Hepatic stellate cell (primary cell): ENCODE measurements at regions not wholly inside any gene's neighbourhood (a gene's known extent, or its start where the extent isn't known, plus 50 kb on each side); places are given as distances from the start of the nearest gene placed in this dataset.
"Not testable (repeated sequence)": the region's sequence is repeated elsewhere in the genome, so short reads cannot be mapped to it uniquely, and the experiment has no call there.

Experiments used
- DNase-seq: peaks from one replicate; pipeline ENCODE4 v3.0.0; 2011; ENCODE audit warnings: low spot score

DNA sequence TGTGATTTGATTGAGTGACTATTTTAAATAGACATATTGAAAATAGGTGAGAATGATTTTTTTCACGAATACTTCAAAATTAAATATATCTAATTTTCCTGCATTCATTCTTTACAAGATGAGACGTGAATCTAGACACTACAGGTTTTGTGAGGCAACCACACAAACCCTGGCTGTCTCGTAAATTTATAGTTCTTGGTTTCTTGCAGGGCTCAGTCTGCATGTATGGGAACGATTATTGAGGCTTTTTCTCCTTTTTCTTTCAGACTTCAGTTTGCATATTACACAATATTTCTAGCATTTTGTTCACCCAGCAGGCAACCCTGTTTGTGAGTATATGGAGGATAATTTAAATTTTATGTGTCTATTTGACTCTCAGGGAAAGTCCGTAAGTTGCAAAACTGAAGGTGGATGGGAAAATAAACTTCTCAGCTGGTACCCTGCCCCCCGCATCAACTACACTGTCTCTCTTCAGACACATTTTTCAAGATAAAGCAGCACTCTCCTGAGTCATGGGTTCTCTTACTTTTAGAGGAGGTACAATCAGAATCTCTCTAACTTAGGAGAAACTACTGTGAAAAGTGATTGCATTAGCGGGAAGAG is 1349.3 kb downstream of the GRIK2 start:
- DNase-seq = no peak

GRCh38 chr6:102742028-102742427 is 1348.5 kb downstream of the GRIK2 start:
- no peak for DNase-seq

DNA sequence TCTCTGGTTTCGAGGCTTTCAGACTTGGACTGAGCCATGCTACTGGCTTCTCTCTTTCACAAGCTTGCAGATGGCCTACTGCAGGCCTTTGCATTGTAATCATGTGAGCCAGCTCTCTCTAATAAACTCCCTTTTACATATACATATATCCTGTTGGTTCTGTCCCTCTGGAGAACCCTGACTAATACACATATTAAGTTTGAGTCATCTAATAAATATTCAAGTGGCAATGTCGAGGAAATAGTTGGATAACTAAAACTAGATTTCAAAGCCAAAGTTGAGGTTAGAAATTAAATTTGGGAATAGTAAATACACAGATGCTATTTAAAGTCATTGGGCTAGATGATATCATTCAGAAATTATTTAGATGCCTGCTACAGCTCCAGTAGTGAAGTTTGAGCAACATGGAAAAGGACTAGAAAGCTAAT is 1343.4 kb downstream of the GRIK2 start:
- DNase-seq = peak; percentile 42

- no peak for DNase-seq
Measured at GRCh38 chr6:102732898-102733297, 1339.4 kb downstream of the GRIK2 start.

- DNase-seq = not testable (repeated sequence)
Measured at GRCh38 chr6:102722086-102722485, 1328.6 kb downstream of the GRIK2 start.

DNA sequence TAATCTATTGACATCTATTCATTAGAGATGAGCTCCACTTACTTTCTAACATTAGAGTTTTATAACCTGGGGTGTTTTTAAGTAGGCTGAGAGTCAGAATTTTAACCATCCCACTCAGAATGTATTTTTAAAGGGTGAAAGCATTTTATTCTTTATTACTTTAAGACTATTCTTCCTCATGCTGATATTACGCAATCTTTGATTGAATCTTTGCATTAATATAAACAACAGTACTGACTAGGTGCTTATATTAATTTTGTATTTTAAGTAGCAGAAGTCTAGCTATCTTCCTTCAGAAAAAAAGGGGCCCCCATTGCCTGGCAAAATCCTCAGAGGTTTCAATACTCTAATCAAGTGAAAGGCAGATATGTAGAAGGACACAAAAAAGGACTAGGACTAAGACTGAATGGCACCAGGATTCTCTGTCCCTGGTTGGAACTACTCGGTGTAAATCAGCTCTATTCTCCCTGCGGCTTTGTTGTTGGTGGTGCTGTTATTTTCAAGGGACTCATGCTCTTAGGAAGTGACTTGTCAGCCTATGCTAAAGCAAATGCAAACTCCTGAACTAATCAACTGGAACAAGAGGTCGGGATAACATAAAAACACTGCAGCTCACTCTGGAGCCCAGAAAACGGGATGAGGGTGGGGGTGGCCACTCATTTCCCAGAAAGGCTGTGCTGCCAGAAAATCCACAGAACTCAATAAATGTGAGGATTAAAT is 1324.4 kb downstream of the GRIK2 start:
- no peak for DNase-seq

DNA sequence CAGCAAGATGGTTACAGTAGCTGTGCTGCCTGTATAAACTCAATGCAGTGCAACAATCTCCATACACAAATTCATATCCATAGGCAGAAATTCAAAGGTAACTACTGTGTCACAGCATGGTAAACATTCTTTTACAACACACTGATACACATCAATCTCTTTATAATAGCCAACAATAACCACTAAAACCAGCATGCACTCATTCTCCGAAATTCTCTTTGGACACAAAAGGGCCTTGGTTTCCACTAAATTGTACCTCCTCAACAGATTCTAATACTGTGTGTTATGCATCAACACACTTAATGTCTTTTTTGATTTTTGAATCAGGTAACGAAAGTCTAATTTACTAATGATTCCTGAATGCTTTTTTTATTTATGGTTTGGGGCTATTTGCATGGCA is 1323.7 kb downstream of the GRIK2 start:
- no peak for DNase-seq

- no peak for DNase-seq
Measured at GRCh38 chr6:102701019-102701418, 1307.5 kb downstream of the GRIK2 start.

GRCh38 chr6:102686461-102686860 is 1293.0 kb downstream of the GRIK2 start:
- DNase-seq = no peak

- DNase-seq = no peak
Measured at GRCh38 chr6:102680413-102680812, 1286.9 kb downstream of the GRIK2 start.

GRCh38 chr6:102679865-102680264 is 1286.4 kb downstream of the GRIK2 start:
- DNase-seq = no peak

- no peak for DNase-seq
Measured at GRCh38 chr6:102677225-102677624, 1283.7 kb downstream of the GRIK2 start.

- no peak for DNase-seq
Measured at GRCh38 chr6:102670735-102671134, 1277.2 kb downstream of the GRIK2 start.

- no peak for DNase-seq
Measured at GRCh38 chr6:102662851-102663250, 1269.3 kb downstream of the GRIK2 start.

GRCh38 chr6:102660303-102660702 is 1266.8 kb downstream of the GRIK2 start:
- DNase-seq = no peak

DNA sequence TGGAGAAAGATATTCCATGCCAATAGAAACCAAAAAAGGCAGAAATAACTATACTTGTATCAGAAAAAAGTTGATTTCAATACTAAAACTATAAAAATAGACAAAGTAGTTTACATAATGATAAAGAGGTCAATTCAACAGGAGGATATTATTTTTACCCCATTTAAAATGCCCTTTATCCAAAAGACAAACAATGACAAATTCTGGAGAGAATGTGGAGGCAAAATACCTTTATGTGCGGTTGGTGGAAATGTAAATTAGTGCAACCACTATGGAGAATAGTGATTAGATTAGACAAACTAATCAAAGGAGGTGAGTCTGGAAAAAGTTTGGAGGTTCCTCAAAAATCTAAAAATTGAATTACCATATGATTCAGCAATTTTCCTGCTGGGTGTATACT is 1262.3 kb downstream of the GRIK2 start:
- DNase-seq = no peak

DNA sequence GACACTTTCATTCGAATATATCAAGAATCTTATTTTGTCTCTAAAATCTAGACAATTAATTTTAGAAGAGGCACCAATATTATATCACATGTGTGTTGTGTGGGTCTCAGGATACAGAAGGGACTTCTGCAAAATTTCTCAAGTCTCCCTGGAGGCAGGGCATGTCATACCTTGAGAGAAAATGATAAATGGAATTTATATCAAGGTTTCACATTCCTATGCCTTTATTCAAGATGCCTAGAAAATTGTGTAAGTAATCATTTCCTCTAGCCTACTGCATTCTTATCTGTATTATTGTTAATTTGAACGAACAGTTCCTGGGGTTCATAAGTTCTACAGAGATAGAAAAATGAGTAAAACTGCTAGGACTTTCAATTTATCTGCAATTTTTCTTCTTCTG is 1247.9 kb downstream of the GRIK2 start:
- no peak for DNase-seq

DNA sequence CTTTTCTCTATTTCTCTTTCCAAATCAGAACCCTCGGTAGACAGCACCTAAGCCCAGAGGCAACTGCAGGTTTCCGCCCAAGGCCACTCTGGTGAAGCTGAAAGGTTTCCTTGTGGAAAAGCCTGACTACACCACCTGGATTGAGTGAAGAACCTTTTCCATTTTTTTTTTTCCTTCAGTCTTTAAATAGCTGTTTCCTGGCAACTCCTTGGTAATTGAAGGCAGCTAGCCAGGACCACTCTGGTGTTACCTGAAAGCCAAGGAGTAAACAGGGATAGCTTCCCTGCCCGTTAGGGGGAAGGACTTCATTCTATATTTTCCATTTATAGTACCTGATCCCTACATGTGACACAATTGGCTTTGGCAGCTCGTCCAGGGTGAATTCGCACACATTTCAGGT is 1238.4 kb downstream of the GRIK2 start:
- no peak for DNase-seq

DNA sequence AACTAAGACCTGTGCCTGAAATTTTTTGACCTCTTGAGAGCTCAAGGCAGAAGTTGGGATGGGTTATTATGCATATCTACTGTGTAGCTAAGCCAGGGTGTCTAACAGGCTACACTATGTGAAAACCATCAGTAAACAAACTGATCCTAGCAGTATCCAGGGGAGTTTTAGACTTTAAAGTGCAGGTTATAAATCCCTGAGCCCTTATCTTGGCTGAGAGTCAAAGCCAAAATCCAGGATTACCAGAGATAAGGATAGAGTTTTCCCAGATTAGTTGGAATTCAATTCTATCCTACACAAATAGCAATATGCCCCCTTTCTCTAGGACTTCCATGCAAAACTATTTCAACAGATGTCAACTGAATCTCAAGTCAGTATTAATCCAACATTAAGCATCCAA is 1229.7 kb downstream of the GRIK2 start:
- no peak for DNase-seq

DNA sequence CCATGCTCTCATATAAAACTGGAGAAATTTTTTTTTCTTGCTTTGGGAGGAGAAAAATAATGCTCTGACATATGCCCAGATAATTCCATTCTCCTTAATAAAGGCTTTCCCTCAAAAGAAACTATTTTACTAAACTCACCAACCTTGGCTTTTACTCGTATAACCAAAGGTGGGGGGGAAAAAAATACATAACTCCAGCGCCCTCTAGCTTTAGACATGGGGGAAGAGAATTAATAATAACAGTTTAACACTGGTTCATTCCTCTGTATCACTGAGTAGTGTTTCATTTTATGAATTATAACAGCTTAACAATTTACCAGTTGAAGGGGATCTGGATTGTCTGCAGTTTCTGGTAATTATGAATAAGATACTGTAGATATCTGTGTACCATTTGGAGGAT is 1226.1 kb downstream of the GRIK2 start:
- no peak for DNase-seq

DNA sequence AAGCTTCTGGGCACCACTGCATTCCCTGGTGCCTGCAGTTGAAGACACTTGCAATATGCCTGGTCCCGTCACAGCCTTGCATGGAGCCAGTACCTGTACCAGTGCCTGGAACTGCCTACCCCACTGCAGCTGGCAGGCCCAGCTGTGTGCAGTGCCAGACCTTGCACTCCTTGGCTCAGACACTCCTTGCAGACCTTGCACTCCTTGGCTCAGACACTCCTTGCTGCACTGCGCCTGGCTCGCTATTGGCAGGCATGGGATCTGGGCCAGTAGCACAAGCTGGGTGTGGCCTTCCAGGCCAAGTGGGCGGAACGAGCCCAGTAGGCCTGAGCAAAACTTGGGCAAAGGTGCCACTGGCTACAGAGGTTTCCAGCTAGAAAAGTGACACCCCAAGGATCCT is 1189.1 kb downstream of the GRIK2 start:
- DNase-seq = no peak

- DNase-seq = no peak
Measured at GRCh38 chr6:102581378-102582124, 1188.0 kb downstream of the GRIK2 start.

- no peak for DNase-seq
Measured at GRCh38 chr6:102571236-102571908, 1177.9 kb downstream of the GRIK2 start.
